Endothelial cell of hepatic sinusoid (primary cell): ENCODE measurements at regions not wholly inside any gene's neighbourhood (a gene's known extent, or its start where the extent isn't known, plus 50 kb on each side); places are given as distances from the start of the nearest gene placed in this dataset.

Source experiments
- in situ Hi-C: cut with HindIII; loops from 2 replicates; pipeline ENCODE4 v1.10.0; 2017; ENCODE audit warnings: low sequenced_read_pairs

DNA sequence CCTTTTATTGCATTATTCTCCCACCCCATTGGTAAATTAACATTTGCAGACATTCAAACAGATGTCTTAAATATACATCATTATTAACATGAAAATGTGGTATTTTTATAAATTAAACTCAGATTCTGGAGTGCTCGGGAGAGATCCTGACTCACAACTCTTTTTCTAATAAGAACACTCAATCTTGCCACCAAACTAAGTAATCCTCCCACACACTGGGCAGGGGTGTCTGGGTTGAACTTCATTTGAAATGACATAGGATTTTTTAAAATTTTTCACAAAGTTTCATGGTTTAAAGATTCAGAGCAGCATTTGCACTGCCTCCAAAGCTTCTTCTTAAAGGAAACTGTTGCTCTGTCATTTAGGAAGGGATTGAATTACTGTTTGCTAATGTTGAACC lies 754.3 kb downstream of the MECOM start:
- in situ Hi-C loops, result no loop called here

DNA sequence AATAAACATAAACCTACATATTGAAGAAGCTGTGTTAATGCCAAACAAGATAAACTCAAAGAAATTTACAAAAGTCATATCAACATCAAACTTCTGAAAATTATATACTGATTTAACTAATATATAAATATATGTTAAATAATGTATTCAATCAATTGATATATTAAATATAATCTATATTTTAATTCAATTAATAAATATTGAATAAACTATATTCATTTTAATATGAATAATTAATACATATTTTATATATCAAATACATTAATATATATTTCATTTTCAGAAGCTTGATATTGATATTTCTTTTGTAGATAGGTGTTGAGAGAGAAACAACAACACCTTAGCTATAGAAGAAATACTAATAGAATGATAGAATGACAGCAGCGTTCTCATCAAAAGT lies 768.1 kb downstream of the MECOM start:
- in situ Hi-C loops, result no loop called here

DNA sequence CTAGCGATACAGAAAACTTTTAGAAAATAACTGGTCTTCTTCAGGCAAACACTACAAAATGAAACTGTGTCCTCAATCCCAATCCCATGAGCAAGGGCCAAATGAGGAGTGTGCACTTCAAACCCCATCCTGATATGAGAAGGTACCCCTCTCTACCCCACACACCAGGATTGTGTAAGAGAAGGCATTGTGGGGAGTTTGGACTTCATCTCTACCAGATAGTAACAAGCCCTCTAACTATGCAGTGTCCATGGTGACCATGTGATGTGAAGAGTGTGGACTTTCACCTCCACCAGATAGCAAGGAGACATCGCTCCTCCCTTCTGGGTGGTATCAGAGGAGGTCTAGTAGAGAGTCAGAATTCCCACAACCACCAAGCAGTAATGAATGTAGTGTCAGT lies 769.3 kb downstream of the MECOM start:
- in situ Hi-C loops, result no loop called here

DNA sequence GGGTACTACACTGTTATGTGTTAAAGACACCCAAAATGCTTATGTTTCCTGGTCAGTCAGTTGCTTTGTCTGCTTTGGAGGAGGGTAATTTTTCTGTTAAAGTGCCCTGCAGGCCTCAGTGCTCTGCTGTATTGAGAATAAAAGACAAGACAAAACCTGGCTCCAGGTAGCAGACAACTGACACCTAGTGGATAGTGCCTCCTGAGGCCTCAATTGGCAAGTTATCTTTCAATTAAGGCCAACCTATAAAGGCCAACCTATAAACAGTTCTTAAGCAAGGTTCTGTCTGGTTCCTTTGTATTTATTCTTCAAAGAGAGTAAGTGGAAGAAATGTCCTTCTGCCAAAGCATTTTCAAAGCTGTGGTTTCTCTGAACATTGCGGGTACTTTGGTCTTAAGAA lies 773.8 kb downstream of the MECOM start:
- in situ Hi-C loops, result no loop called here

DNA sequence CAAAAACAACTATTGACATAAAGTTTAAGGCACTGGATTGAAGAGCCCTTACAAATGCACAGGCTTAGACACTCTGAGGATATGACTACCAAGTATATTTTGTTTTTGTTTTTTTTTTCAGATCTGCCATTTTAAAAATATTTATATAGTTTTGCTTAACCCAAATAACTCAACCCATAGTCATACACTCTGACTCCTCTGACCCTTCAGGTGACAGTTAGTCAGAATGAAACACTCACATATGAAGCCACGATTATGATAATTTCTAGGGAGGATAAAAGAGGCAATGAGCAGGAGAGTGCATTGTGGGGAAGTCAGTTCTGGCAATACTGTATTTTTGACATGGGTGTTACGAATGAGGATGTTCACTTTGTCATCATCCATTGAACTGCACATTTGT lies 774.7 kb downstream of the MECOM start:
- in situ Hi-C loops, result no loop called here

DNA sequence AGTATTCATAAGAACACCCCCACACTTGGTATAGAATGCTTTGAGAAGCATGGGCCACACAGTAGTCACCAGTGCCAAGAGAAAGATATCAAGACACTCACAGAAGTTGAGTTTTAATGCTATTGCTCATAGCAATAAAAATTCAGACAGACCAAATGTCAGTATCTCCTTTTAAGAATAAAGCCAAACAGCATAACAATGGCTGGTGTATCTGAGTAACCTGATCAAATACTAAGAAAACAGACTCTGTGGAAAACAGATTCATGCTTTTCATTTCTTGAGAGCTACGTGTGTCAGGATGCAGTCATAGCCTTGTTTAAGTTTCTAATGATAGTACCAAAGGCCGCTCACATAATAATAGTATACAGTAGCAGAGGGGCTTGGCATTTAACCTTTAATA lies 778.5 kb downstream of the MECOM start:
- in situ Hi-C loops, result no loop called here

DNA sequence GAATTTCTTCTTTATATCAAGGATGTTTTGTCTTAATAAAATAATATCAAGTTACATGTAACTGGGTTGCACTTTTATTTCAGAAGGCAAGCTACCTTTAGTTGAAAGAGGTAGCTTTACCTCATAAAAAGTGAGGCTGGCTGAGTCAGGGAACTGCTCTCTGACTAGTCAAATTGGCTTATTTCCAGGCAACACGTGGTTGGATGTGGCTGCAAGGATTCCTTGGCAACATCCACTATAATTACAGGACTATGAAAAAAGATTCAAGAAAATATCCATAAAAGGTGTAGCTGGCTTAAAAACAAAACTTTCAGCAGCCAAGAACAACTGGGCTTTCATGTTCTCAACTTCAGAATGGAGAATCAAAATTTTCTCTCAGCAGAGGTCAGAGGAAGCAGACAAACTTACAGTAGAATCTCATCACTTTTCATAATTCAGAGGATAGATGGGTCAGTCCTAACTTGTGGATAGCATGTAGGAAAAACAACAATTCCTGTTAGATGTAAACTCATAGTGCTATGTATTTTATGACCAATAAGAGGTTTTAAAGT lies 779.1 kb downstream of the MECOM start:
- in situ Hi-C loops, result no loop called here

DNA sequence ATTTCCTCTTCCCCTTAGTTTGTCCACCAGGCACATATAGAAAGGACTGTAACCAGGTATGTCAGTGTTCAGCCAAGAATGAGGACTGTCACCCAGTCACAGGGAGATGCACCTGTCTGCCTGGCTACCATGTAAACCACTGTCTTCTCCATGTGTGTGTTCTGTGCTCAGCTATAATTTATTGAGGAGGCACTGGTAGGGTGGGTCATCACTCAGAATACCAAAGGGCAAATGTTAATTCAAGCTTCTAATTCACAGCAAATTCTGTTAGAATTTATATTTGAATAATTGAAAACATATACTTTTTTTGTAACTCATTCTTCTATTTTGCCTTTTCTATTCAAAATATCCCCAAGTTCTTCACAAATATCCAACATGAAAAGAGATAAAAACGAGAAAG lies 780.4 kb downstream of the MECOM start:
- in situ Hi-C loops, result no loop called here

DNA sequence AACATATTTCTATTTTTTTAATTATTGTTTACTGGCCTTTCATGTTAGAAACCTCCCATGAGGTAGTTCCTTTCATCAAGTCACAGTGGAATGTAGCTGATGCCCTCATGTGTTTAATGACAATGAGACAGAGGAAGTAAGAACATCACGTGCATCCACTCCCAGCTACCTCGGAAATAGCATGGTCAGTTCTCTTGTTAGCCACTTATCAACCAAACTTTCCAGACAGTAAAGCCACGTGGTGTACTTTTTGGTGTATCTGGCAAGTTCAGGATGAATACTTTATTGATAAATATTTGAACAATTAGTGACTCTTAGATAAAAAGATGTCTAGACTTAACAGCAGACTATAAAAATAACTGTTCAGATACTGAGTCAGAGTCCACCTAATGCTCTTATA lies 781.7 kb downstream of the MECOM start:
- in situ Hi-C loops, result no loop called here

DNA sequence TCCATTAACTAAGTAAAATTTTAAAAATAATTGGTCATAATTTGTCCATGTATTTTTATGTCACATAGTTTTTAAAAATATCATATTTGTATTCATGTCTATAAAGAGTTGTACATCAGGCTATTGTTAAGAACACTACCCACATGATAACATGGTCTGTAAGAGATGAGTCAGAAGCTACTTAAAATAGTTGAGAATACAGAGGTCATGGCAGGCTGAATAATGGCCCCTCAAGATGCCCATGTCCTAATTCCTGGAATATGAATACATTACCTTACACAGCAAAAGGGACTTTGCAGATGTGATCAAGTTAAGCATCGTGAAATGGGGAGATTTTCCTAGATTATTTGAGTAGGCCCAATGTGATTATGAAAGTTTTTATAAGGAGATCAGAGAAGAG lies 782.9 kb upstream of the GOLIM4 start:
- in situ Hi-C loops, result no loop called here

DNA sequence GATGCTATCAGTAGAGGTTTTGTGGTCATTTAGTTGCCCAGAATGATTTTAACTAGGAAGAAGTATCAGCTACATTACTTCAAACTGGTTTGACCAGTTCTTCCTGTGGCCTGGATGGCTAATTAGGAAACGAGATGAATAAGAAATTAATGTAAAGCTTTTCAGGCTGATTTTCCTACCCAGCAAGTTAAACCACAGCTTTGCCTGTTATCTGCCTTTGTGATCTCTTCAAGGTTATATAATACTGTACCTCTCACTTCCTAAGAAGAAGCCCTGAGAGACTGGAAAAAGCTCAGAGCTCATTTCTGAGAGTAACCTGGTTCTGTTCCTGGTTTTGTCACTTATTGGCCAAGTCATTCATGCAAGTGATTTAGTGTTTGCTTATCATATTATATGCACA lies 782.2 kb upstream of the GOLIM4 start:
- in situ Hi-C loops, result no loop called here

DNA sequence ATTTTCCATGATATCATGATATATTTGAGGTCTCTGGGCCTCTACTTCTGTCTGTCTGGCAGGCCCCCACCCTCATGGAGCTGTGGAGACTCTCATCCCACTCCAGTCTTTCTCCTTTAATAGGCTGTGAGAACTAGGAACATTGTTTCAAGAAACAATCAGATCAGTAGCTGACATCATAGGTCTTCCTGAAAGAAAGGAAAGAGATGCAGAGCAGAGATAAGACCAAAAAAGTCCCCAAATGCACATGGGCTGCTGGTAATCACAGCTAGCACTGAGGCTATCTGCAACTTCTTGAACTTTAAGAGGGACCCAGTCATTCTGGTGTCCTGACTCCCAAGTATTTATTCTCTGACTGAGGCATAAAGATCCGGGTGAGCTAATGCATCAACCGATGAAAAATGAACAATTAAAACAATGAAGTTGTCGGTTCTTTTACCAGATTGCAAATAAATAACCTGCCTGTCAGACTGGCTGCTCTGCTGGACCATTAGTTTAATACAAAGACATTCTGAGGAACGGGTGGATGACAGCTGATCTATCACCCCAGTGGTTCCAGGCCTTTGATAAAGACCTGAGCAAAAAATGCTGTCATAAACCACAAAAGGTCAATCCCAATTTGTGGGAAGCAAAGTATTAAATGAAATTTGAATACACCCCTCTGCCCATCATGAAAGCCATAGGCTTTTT lies 780.8 kb upstream of the GOLIM4 start:
- in situ Hi-C loops, result no loop called here

DNA sequence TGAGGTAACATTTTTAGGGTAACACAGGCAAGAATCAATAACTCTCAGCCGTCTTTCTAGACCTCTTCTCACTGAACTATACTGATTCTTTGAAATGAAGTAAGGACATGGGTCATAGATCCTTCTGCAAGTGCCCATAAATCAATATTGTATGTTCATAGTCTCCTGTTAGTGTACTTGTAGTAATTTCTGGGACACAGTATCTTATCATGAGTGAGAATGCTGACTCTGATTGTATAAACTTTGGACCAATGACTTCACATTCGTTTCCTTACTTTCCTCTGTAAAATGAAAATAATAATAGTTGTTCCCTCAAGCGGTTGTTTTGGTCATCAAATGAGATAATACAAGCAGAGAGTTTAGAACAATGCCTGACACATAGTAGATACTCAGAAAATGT lies 777.1 kb upstream of the GOLIM4 start:
- in situ Hi-C loops, result no loop called here

DNA sequence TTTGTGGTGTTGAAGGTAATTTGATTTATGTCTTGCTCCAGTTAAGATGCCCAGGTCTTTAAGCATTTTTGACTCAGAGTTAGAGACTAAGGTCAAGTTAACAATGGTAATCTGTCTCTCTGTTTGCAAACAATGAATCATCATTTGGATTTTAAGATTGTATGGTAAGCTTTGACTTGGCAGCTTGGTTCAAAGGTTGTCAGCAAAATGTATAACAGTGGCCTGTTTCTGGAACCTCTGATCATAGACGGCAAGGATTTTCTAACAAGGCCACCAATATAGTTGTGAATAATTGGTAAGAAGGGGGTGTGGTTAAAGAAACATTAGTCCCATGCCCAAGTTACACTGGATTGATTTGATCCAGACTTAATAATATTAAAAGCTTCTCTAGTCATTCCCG lies 775.2 kb upstream of the GOLIM4 start:
- in situ Hi-C loops, result no loop called here

DNA sequence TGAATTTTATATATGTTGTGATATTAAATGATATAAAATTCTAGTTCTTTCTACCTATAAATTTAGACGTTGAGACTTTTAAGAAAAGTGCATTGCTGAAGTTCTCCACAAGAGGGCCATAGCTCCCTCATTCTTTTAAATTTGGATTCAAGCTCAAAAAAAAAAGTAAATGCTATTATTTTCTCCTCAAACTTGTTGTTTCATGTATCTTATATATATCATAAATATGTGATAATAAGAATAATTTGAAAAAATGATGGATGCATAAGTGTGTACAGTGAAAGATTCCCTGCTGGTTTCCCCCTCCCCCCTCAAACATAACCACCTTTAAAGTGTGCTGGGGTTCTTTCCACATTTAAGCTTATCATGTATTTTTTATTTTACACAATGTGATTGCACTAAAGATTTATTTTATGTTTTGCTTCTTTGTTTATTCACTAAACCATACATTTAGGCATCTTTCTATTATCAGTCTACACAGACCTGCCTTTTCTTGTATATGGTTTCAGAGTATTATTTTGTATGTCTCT lies 769.4 kb upstream of the GOLIM4 start:
- in situ Hi-C loops, result no loop called here

DNA sequence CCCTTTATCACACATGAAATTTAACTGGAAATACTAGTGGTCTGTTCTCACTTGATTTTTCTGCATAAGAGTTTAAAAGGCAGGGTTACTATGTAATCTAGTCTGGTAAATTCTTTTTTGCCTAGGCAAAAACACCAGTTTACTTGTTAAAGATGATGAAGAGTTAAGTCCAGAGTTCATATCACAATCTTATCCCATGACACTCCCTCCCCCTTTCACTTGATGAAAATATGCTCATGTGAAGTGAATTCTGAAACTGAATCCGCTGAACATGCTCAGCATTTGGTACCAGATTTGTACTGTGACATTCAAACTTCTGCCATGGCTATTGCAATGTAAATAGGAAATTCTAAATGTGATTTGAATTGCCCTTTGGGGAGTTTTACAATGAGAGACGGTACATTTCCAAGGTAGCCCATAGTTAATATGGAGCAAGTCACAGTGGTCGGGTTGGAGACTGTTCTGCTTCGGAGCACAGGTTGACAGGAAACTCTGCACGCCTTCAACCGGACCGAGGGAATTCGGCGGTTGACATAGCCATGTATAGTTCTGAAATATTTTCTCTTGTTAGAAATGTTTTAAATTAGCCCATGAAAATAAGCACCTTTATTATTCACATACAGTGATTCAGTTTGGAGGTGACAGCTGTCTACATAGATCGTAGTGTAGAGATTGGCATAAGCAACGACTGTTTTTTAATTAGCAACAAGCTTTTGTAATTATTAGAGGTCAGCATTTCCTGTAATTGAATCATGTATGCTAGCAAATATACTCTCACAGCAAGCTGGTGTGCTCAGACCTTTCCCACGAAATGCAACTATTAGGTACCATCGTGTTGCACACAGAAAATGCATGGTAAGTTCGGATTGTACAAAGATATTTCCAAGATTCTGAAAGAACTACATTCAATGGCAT lies 768.6 kb upstream of the GOLIM4 start:
- in situ Hi-C loops, result no loop called here

DNA sequence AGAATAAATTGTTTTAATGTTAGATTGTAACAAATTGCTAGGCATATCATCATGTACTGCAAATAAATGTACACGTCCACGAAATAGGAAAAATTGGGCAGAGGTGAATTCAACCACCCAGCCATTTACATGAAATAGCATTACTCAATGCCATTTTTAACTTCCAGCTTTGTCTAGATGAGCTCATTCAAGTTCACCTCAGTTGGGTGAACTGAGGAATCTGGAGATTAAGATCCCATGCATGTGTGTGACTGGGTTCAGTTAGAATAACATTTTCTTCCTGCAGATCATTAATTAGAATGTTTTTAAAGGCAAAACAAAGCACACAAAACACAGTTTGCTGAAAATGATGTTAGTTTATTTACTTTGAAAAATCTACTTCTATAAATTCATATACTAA lies 767.8 kb upstream of the GOLIM4 start:
- in situ Hi-C loops, result no loop called here

DNA sequence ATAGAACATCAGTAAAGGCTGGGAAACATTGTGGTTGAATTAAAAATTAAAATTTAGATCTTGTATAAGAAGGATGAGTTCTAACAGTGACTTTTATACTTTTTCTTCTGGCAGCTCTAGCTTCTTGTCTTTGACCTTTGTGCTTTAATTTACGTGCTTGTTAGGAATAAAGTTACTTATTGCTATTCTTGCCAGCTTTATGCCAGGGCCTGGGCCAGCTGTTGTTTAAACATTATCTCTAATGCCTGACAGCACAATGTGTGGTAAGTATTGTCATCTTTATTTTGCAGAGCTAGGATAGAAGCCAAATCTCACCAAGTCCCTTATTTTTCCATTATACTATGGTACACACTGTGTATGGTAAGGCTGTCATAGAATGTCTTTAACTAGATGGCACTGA lies 766.7 kb upstream of the GOLIM4 start:
- in situ Hi-C loops, result no loop called here

DNA sequence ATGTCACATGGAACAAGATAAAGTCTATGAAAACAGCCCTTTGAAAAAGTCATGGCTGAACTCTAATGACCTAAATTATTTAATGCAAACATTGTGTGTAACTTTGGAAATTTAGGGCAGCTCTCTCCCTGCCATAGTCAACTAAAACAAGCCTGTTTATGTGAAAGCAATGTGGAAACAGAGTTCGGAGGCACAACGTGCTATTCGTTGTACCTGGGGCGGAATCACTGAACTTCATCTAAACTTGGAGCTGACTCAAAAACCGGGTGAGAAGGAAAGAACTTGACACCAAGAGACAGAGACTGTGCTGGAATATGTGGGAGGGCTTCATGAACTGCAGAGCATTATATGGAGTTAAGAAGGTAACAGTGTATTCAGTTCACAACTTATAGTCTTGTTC lies 764.9 kb upstream of the GOLIM4 start:
- in situ Hi-C loops, result no loop called here

DNA sequence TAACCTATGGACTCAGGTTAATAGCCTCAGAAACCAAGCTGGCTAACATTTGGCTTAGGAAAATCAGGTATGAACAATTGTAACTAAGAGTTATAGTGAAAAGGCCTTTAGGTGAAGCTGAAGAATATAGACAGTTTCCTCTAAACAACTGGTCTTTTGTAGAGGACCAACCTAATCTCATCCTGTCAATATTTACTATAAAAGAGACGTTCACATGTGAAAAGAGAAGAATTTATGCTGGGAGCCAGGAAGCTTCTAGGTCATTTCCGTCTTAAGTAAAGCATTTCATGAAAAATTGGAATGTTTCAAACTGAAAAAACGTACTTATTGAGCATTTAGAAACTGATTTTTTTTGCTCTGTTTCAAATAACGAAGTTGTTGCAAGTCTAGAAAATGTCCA lies 764.3 kb upstream of the GOLIM4 start:
- in situ Hi-C loops, result no loop called here

DNA sequence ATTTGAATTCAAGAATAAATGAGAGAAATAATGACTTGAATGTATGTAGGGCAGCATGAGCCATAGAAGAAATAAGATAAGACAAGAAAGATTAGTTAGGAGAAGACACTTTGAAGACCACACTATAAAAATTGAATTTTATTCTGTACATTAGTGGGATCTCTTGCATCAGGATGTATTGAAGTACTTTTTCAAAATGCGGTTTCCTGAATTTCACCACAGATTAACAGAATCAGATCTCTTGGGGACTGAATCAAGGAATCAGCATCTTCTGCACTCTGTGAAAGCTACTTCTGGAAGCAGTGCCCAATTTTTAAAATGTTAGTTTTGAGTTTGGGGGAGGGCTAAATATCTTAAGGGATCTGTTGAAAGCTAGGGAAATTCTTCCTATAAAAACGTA lies 763.9 kb upstream of the GOLIM4 start:
- in situ Hi-C loops, result no loop called here

DNA sequence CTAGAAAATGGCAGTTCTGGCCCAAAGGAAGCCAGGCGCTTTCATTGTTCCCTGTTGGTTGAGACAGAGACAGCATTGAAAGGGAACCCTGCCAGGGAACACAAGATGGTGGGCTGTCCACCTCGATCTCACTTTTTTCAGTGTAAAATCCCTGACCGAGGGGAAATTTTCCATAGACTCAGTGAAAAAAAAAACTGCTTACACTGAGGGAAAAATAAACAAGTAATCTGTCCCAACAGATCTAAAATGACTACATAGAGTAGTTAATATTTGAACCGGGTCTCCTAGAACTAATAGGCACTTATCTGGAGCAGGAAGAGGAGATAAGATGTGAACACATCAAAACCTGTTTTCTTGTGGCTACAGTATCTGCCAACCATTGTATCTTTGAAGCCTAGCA lies 763.4 kb upstream of the GOLIM4 start:
- in situ Hi-C loops, result no loop called here
